Astrocyte of the spinal cord (primary cell): ENCODE measurements at regions not wholly inside any gene's neighbourhood (a gene's known extent, or its start where the extent isn't known, plus 50 kb on each side); places are given as distances from the start of the nearest gene placed in this dataset.

ENCODE experiments used
- DNase-seq: peaks from one replicate; pipeline ENCODE4 v3.0.0; 2011; ENCODE audit warnings: low read depth, low spot score
- H3K4me3 ChIP-seq: 2 replicates; pipeline ENCODE4 v1.5.1; 2011; ENCODE audit warnings: low read depth, mild to moderate bottlenecking, low read length, moderate library complexity
- in situ Hi-C: cut with HindIII; loops from 2 replicates; pipeline ENCODE4 v1.10.0; 2017; ENCODE audit warnings: low sequenced_read_pairs
- TF ChIP-seq, protein P1 (sequence below): IDR thresholded peaks from 2 replicates; pipeline ENCODE4 v1.5.1; 2012; ENCODE audit warnings: low read depth, mild to moderate bottlenecking, low read length, inconsistent platforms

DNA sequence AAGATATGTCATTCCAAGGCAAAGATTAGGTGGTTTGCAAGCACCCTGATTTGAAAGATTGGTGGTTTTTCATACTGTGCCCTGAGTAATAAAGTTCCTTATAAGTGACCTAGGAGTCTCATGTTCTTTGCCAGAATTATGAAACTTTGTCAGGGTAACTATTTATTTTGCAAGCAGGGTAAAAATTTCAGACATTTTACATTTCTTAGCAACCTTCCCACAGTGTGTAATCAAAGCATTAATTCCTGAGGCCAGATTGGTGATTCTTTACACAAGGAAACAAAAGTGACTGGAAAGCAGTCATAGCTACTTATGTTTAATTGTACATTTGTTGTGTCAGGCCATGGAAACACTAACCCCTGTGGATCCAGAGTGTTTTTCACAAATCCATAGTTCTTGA lies 998.0 kb upstream of the B3GALT2 start:
- TF ChIP-seq, protein P1, sequence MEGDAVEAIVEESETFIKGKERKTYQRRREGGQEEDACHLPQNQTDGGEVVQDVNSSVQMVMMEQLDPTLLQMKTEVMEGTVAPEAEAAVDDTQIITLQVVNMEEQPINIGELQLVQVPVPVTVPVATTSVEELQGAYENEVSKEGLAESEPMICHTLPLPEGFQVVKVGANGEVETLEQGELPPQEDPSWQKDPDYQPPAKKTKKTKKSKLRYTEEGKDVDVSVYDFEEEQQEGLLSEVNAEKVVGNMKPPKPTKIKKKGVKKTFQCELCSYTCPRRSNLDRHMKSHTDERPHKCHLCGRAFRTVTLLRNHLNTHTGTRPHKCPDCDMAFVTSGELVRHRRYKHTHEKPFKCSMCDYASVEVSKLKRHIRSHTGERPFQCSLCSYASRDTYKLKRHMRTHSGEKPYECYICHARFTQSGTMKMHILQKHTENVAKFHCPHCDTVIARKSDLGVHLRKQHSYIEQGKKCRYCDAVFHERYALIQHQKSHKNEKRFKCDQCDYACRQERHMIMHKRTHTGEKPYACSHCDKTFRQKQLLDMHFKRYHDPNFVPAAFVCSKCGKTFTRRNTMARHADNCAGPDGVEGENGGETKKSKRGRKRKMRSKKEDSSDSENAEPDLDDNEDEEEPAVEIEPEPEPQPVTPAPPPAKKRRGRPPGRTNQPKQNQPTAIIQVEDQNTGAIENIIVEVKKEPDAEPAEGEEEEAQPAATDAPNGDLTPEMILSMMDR: no peak
- in situ Hi-C loops: no loop called here
- DNase-seq: no peak
- H3K4me3 ChIP-seq: no peak overlapping the region

DNA sequence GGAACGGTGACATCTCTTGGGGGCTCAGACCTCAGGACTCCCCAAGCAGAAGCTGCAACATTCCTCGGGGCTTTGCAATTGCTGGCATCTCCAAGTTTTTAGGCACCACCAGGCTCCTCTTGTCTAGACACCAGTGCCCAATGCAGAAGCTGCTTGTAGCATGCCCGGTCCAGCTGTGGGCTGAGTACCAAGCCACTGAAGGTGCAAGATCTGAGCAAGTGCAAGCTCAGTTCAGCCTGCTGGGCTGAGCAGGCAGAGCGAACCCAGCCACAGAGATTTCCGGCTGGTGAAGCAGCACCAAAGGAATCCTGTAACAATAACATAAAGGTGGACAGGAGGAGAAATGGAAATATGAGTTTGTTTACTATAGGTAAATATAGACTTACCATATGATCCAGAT lies 995.4 kb upstream of the B3GALT2 start:
- no peak for DNase-seq
- H3K4me3 ChIP-seq: no peak overlapping the region
- in situ Hi-C loops: no loop called here
- TF ChIP-seq, protein P1: no peak

DNA sequence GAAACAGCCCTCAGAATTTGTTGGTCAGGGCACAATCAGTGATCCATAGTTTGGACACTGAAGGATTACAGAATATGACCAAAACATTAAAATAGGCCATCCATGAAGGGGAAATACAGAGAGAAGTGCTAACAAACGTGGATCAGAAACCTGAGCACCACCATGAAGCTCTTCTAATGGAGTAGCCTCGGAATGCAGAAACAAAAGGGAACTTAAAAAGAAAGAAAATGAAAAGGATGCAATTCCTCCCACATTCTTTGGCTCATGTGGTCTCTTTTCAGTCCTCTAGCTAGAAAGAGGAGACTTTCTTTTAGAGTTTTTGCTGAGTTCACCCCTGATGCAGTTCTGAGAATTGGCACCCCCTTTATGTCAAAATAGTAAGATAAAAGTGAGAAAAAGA lies 989.8 kb upstream of the B3GALT2 start:
- in situ Hi-C loops: no loop called here
- TF ChIP-seq, protein P1: no peak
- no peak overlapping the region for H3K4me3 ChIP-seq
- DNase-seq: no peak

DNA sequence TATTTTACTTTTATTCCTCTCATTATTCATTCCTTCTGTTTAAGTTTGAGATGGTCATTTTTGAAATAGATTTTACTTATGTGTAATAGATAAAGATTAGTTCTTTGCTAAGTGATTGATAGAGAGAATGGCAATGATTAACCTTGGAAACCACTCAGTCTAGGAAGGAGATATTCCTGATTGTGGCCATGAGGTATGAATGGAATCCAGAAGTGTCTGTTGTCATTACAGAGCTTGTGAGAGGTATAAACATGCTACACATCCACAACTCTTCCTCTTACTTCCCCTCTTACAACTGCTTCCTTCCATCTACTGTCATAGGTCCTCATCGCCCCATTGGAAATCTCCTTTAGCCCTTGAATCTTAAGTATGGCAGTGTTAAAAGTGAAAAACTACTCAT lies 988.8 kb upstream of the B3GALT2 start:
- in situ Hi-C loops: no loop called here
- DNase-seq: no peak
- H3K4me3 ChIP-seq: no peak overlapping the region
- TF ChIP-seq, protein P1: no peak

DNA sequence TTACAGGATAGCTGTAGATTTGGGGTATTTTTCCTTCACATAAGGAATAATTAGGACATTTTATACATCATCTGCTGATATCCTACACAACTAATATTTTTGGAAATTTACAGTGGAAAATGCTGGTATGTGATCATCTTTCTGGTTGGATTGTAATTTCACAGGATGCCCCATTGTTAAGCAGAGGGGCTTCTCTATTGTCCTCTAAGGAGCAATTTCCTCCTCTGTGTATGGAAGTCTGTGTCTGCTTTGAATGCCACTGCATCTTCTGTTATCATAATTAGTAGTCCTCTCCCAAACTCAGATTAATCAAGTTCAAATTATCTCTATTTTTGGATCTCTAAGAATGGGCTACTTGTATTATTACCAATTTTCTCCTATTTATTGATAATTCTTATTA lies 988.1 kb upstream of the B3GALT2 start:
- no peak overlapping the region for H3K4me3 ChIP-seq
- in situ Hi-C loops: no loop called here
- no peak for DNase-seq
- TF ChIP-seq, protein P1: no peak

DNA sequence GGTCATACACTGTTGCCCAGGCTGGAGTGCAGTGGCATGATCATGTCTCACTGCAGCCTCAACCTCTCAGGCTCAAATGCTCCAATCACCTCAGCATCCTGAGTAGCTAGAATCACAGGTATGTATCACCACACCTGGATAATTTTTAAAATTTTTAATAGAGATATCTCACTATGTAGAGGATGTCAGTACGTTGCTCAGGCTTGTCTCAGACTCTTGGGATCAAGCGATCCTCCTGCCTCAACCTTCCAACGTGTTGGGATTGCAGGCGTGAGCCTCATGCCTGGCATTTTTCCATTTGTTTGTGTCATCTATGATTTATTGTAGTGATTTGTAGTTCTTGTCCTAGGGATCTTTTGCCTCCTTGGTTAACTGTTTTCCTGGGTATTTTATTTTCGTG lies 985.2 kb upstream of the B3GALT2 start:
- in situ Hi-C loops: no loop called here
- no peak overlapping the region for H3K4me3 ChIP-seq
- TF ChIP-seq, protein P1: no peak
- no peak for DNase-seq
